ENCODE measurements at regions not wholly inside any gene's neighbourhood (a gene's known extent, or its start where the extent isn't known, plus 50 kb on each side); places are given as distances from the start of the nearest gene placed in this dataset.

GRCh38 chr12:77421152-77421551 lies 355.8 kb upstream of the E2F7 start:
- intact Hi-C loops (cut with micrococcal nuclease), result no loop called here

- intact Hi-C loops (cut with micrococcal nuclease), result no loop called here
Observed at GRCh38 chr12:77409551-77409950, 344.2 kb upstream of the E2F7 start.

GRCh38 chr12:77407931-77408330 lies 342.6 kb upstream of the E2F7 start:
- intact Hi-C loops (cut with micrococcal nuclease), result no loop called here

GRCh38 chr12:77406219-77406905 lies 341.0 kb upstream of the E2F7 start:
- intact Hi-C loops (cut with micrococcal nuclease), result no loop called here

- intact Hi-C loops (cut with micrococcal nuclease), result no loop called here
Observed at GRCh38 chr12:77402716-77403115, 337.3 kb upstream of the E2F7 start.

GRCh38 chr12:77401770-77402081 lies 336.4 kb upstream of the E2F7 start:
- intact Hi-C loops (cut with micrococcal nuclease), result no loop called here

GRCh38 chr12:77401064-77401769 lies 335.8 kb upstream of the E2F7 start:
- intact Hi-C loops (cut with micrococcal nuclease), result no loop called here

- intact Hi-C loops (cut with micrococcal nuclease), result no loop called here
Observed at GRCh38 chr12:77392467-77393088, 327.2 kb upstream of the E2F7 start.

GRCh38 chr12:77388445-77389265 lies 323.3 kb upstream of the E2F7 start:
- intact Hi-C loops (cut with micrococcal nuclease), result no loop called here

GRCh38 chr12:77387671-77388070 lies 322.3 kb upstream of the E2F7 start:
- intact Hi-C loops (cut with micrococcal nuclease), result no loop called here

GRCh38 chr12:77387214-77387613 lies 321.8 kb upstream of the E2F7 start:
- intact Hi-C loops (cut with micrococcal nuclease), result no loop called here

GRCh38 chr12:77384941-77385340 lies 319.6 kb upstream of the E2F7 start:
- intact Hi-C loops (cut with micrococcal nuclease), result no loop called here

GRCh38 chr12:77382096-77382742 lies 316.9 kb upstream of the E2F7 start:
- intact Hi-C loops (cut with micrococcal nuclease), result no loop called here

GRCh38 chr12:77377622-77378021 lies 312.3 kb upstream of the E2F7 start:
- intact Hi-C loops (cut with micrococcal nuclease), result no loop called here

- intact Hi-C loops (cut with micrococcal nuclease), result no loop called here
Observed at GRCh38 chr12:77377116-77377515, 311.7 kb upstream of the E2F7 start.

GRCh38 chr12:77374673-77375072 lies 309.3 kb upstream of the E2F7 start:
- intact Hi-C loops (cut with micrococcal nuclease), result no loop called here

GRCh38 chr12:77372494-77372893 lies 307.1 kb upstream of the E2F7 start:
- intact Hi-C loops (cut with micrococcal nuclease), result no loop called here

GRCh38 chr12:77372026-77372425 lies 306.7 kb upstream of the E2F7 start:
- intact Hi-C loops (cut with micrococcal nuclease), result no loop called here

- intact Hi-C loops (cut with micrococcal nuclease), result no loop called here
Observed at GRCh38 chr12:77368379-77368778, 303.0 kb upstream of the E2F7 start.

GRCh38 chr12:77366616-77367015 lies 301.2 kb upstream of the E2F7 start:
- intact Hi-C loops (cut with micrococcal nuclease), result no loop called here

GRCh38 chr12:77364400-77364799 lies 299.0 kb upstream of the E2F7 start:
- intact Hi-C loops (cut with micrococcal nuclease), result no loop called here

Measured in T-helper 2 cell treated with Interferon-gamma antibody and Interleukin-4, amounts not matched to agents 100 ng/mL and 5 ng/mL, for 36 hours (primary cell).